ENCODE measurements at regions not wholly inside any gene's neighbourhood (a gene's known extent, or its start where the extent isn't known, plus 50 kb on each side); places are given as distances from the start of the nearest gene placed in this dataset.

DNA sequence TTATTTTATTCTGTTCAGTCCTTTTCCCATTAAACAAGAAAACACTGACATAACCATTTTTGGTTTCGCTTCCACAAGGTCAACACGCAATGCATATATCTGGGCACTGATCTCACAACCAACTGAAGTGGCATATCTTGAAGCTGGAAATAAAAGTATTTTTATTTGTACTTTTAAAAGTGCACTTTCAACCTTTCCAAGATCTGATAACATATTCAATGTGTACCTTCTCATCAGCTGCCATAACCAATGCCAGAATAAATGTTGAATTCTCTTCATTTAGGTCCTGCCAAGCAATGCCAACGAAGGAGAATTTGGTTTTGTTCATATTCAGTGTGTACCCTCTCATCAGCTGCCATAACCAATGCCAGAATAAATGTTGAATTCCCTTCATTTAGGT lies 148.9 kb upstream of the CEP126 start:
- 80 to 97% methylated on average over 1 to 3 of the region's 3 CpGs for WGBS, 2 experiments (ENCODE audit: insufficient coverage in 1 of 2, insufficient read length in 1 of 2)
- Histone ChIP-seq H3K27me3 (ENCODE audit: control insufficient read depth, insufficient read depth, low read length, poor library complexity, severe bottlenecking) (no peaks in the 10 kb centered on the region), H3K36me3 (ENCODE audit: control insufficient read depth, insufficient read depth, low read length) (no peaks in the 10 kb centered on the region), H3K27ac (ENCODE audit: low read depth, low read length) (no peak overlapping the region), H3K9ac (ENCODE audit: extremely low read depth, low read length, poor library complexity, severe bottlenecking) (no peak overlapping the region), H3K4me1 (ENCODE audit: control insufficient read depth, insufficient read depth, low read length) (no peaks in the 10 kb centered on the region), H3K4me3 (ENCODE audit: low read length) (no peak overlapping the region), H3K9me3 (ENCODE audit: control insufficient read depth, low read length) (peaks cover 14% of the 10 kb centered on the region)
- Mint-ChIP-seq H3K36me3 (ENCODE audit: low read depth) (no peaks in the 10 kb centered on the region), H3K27ac (no peak overlapping the region), H3K27me3 (ENCODE audit: insufficient read depth) (no peaks in the 10 kb centered on the region), H3K9me3 (peaks cover 13% of the 10 kb centered on the region), H3K4me3 (no peak overlapping the region), H3K4me1 (no peaks in the 10 kb centered on the region)
- no peak for TF ChIP-seq CTCF (conservative IDR thresholded peaks at IDR 0.05)
- DNase-seq = no peak

DNA sequence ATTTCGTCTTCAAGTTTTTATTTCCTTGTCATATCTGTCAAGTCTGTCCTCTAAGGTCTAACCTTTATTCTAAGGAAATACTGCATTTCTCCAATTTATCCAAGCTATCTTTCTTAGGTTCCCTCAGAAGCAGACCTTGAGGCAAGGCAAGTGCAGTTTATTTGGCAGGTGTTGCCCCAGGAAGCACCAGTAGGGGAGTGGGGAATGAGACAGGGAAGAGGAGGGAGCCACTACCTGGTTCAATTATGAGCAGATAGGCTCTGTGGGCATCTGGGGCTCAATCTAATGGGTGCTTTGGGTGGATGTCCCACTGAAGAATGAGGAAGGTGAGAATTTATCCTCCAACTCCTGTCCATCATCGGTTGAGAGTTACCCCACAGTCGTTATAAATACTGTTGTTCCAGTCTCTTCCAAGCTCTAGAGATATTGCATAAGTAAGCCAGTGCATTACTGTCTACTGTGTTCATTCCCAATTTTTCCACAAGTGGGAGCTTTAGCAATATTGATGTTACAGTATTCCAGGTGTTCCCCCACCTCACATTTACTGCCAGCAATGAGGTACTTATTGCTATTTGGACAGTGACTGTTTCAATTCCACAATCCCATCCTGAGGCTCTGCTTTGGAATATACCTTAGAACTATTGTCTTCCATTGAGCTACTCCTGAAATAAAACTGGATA lies 154.9 kb upstream of the CEP126 start:
- Histone ChIP-seq H3K9ac (ENCODE audit: extremely low read depth, low read length, poor library complexity, severe bottlenecking) (no peak overlapping the region), H3K27ac (ENCODE audit: low read depth, low read length) (no peak overlapping the region), H3K27me3 (ENCODE audit: control insufficient read depth, insufficient read depth, low read length, poor library complexity, severe bottlenecking) (no peaks in the 10 kb centered on the region), H3K36me3 (ENCODE audit: control insufficient read depth, insufficient read depth, low read length) (no peaks in the 10 kb centered on the region), H3K9me3 (ENCODE audit: control insufficient read depth, low read length) (no peaks in the 10 kb centered on the region), H3K4me3 (ENCODE audit: low read length) (no peak overlapping the region), H3K4me1 (ENCODE audit: control insufficient read depth, insufficient read depth, low read length) (no peaks in the 10 kb centered on the region)
- H3K4me1 Mint-ChIP-seq = no peaks in the 10 kb centered on the region
- peak; percentile 43 for TF ChIP-seq CTCF (conservative IDR thresholded peaks at IDR 0.05)
- H3K36me3 Mint-ChIP-seq (ENCODE audit: low read depth) = no peaks in the 10 kb centered on the region
- H3K4me3 Mint-ChIP-seq = no peak overlapping the region
- 70 to 75% methylated on average over 2 to 3 of the region's 3 CpGs for WGBS, 2 experiments (ENCODE audit: insufficient coverage in 1 of 2, insufficient read length in 1 of 2)
- no peaks in the 10 kb centered on the region for H3K27me3 Mint-ChIP-seq (ENCODE audit: insufficient read depth)
- DNase-seq = no peak
- H3K9me3 Mint-ChIP-seq = no peaks in the 10 kb centered on the region
- H3K27ac Mint-ChIP-seq = no peak overlapping the region

GRCh38 chr11:101757741-101758140 lies 157.1 kb upstream of the CEP126 start:
- no peak overlapping the region for H3K9ac ChIP-seq (ENCODE audit: extremely low read depth, low read length, poor library complexity, severe bottlenecking)
- Mint-ChIP-seq H3K9me3 (no peaks in the 10 kb centered on the region), H3K4me1 (no peaks in the 10 kb centered on the region), H3K4me3 (no peak overlapping the region), H3K27me3 (ENCODE audit: insufficient read depth) (no peaks in the 10 kb centered on the region), H3K36me3 (ENCODE audit: low read depth) (no peaks in the 10 kb centered on the region), H3K27ac (no peak overlapping the region)
- no peak overlapping the region for H3K27ac ChIP-seq (ENCODE audit: low read depth, low read length)
- H3K4me3 ChIP-seq (ENCODE audit: low read length) = no peak overlapping the region
- no peak for TF ChIP-seq CTCF (conservative IDR thresholded peaks at IDR 0.05)
- DNase-seq = no peak
- H3K9me3 ChIP-seq (ENCODE audit: control insufficient read depth, low read length) = no peaks in the 10 kb centered on the region
- H3K36me3 ChIP-seq (ENCODE audit: control insufficient read depth, insufficient read depth, low read length) = no peaks in the 10 kb centered on the region
- H3K4me1 ChIP-seq (ENCODE audit: control insufficient read depth, insufficient read depth, low read length) = no peaks in the 10 kb centered on the region
- WGBS, 2 experiments (ENCODE audit: insufficient coverage in 1 of 2, insufficient read length in 1 of 2) = 100% methylated on average over 1 of the region's 1 CpG; no CpG with 5 or more reads in 1 of the 2 experiments
- H3K27me3 ChIP-seq (ENCODE audit: control insufficient read depth, insufficient read depth, low read length, poor library complexity, severe bottlenecking) = no peaks in the 10 kb centered on the region
